Activated CD4-positive, alpha-beta T cell treated with anti-CD3 and anti-CD28 coated beads, Interleukin-2, amount 10 ng/mL, durations not matched to agents 7 days and 5 days (primary cell): ENCODE measurements at regions not wholly inside any gene's neighbourhood (a gene's known extent, or its start where the extent isn't known, plus 50 kb on each side); places are given as distances from the start of the nearest gene placed in this dataset.
"Not testable (repeated sequence)": the region's sequence is repeated elsewhere in the genome, so short reads cannot be mapped to it uniquely, and the experiment has no call there.

ENCODE experiments used
- CTCF ChIA-PET: fragments of 350-600 bp; sonication (Branson Sonifier 250); formaldehyde crosslinking; loops from one replicate; lab custom pipeline; 2021; ENCODE audit warnings: antibody characterized with exemption; lab: Charles Lee
- POLR2A ChIA-PET: fragments of 350-600 bp; sonication (Branson Sonifier 250); formaldehyde crosslinking; loops from one replicate; lab custom pipeline; 2021; ENCODE audit warnings: antibody characterized with exemption; lab: Charles Lee
- DNase-seq: peaks from one replicate; pipeline ENCODE4 v3.0.0-alpha.2; 2020
- H3K27ac Mint-ChIP-seq: one replicate; pipeline ENCODE4 v1.8.0; 2021; ENCODE audit warnings: mild to moderate bottlenecking, moderate library complexity, mixed read lengths
- H3K27me3 Mint-ChIP-seq: one replicate; pipeline ENCODE4 v1.8.0; 2021; ENCODE audit warnings: mixed read lengths
- H3K36me3 Mint-ChIP-seq: one replicate; pipeline ENCODE4 v1.8.0; 2021; ENCODE audit warnings: low read depth, mixed read lengths
- H3K4me1 Mint-ChIP-seq: one replicate; pipeline ENCODE4 v1.8.0; 2021; ENCODE audit warnings: mixed read lengths
- H3K4me3 Mint-ChIP-seq: one replicate; pipeline ENCODE4 v1.8.0; 2021; ENCODE audit warnings: mild to moderate bottlenecking, moderate library complexity, mixed read lengths
- H3K9me3 Mint-ChIP-seq: one replicate; pipeline ENCODE4 v1.8.0; 2021; ENCODE audit warnings: mixed read lengths

GRCh38 chr13:64121023-64121709 lies 2705.5 kb upstream of the PCDH20 start:
- H3K4me3 Mint-ChIP-seq, CTCF ChIA-PET, DNase-seq, H3K36me3 Mint-ChIP-seq, H3K27ac Mint-ChIP-seq, H3K27me3 Mint-ChIP-seq, H3K4me1 Mint-ChIP-seq: not testable (repeated sequence)
- POLR2A ChIA-PET: interaction anchor here (0.6 kb wide), 1 partner anchor 51 kb away, joined by 3 read pairs; no protein-coding TSS in a partner anchor
- H3K9me3 Mint-ChIP-seq: peaks cover 12% of the 10 kb centered on the region

GRCh38 chr13:64099994-64100393 lies 2684.3 kb upstream of the PCDH20 start:
- H3K9me3 Mint-ChIP-seq: peaks cover 4% of the 10 kb centered on the region
- H3K36me3 Mint-ChIP-seq: no peaks in the 10 kb centered on the region
- H3K27ac Mint-ChIP-seq: no peak overlapping the region
- ChIA-PET CTCF (no interaction called here), POLR2A (no interaction called here)
- DNase-seq: no peak
- no peaks in the 10 kb centered on the region for H3K27me3 Mint-ChIP-seq
- no peak overlapping the region for H3K4me3 Mint-ChIP-seq
- no peaks in the 10 kb centered on the region for H3K4me1 Mint-ChIP-seq

- ChIA-PET POLR2A (no interaction called here), CTCF (no interaction called here)
- H3K27me3 Mint-ChIP-seq: no peaks in the 10 kb centered on the region
- peaks cover 4% of the 10 kb centered on the region for H3K9me3 Mint-ChIP-seq
- no peaks in the 10 kb centered on the region for H3K36me3 Mint-ChIP-seq
- H3K4me1 Mint-ChIP-seq: no peaks in the 10 kb centered on the region
- DNase-seq: no peak
- no peak overlapping the region for H3K4me3 Mint-ChIP-seq
- no peak overlapping the region for H3K27ac Mint-ChIP-seq
Observed at GRCh38 chr13:64090311-64090710, 2674.7 kb upstream of the PCDH20 start.

- no peaks in the 10 kb centered on the region for H3K4me1 Mint-ChIP-seq
- H3K36me3 Mint-ChIP-seq: no peaks in the 10 kb centered on the region
- peaks cover 5% of the 10 kb centered on the region for H3K9me3 Mint-ChIP-seq
- H3K27ac Mint-ChIP-seq: no peak overlapping the region
- ChIA-PET CTCF (no interaction called here), POLR2A (no interaction called here)
- DNase-seq: no peak
- H3K4me3 Mint-ChIP-seq: no peak overlapping the region
- H3K27me3 Mint-ChIP-seq: no peaks in the 10 kb centered on the region
Observed at GRCh38 chr13:64088491-64088890, 2672.8 kb upstream of the PCDH20 start.

- H3K36me3 Mint-ChIP-seq: no peaks in the 10 kb centered on the region
- H3K27me3 Mint-ChIP-seq: no peaks in the 10 kb centered on the region
- CTCF ChIA-PET: no interaction called here
- no peak overlapping the region for H3K27ac Mint-ChIP-seq
- H3K4me3 Mint-ChIP-seq: no peak overlapping the region
- no peak for DNase-seq
- POLR2A ChIA-PET: no interaction called here
- H3K4me1 Mint-ChIP-seq: no peaks in the 10 kb centered on the region
- H3K9me3 Mint-ChIP-seq: peaks cover 5% of the 10 kb centered on the region
Observed at GRCh38 chr13:64087624-64088023, 2672.0 kb upstream of the PCDH20 start.

GRCh38 chr13:64083811-64084210 lies 2668.2 kb upstream of the PCDH20 start:
- Mint-ChIP-seq H3K9me3 (peaks cover 10% of the 10 kb centered on the region), H3K36me3 (no peaks in the 10 kb centered on the region), H3K4me3 (no peak overlapping the region), H3K27me3 (no peaks in the 10 kb centered on the region), H3K4me1 (no peaks in the 10 kb centered on the region), H3K27ac (no peak overlapping the region)
- POLR2A ChIA-PET: no interaction called here
- CTCF ChIA-PET: no interaction called here
- DNase-seq: no peak

- Mint-ChIP-seq H3K36me3 (no peaks in the 10 kb centered on the region), H3K4me3 (no peak overlapping the region), H3K27ac (no peak overlapping the region), H3K4me1 (no peaks in the 10 kb centered on the region), H3K27me3 (no peaks in the 10 kb centered on the region), H3K9me3 (peaks cover 10% of the 10 kb centered on the region)
- POLR2A ChIA-PET: no interaction called here
- CTCF ChIA-PET: no interaction called here
- no peak for DNase-seq
Observed at GRCh38 chr13:64083396-64083795, 2667.7 kb upstream of the PCDH20 start.

GRCh38 chr13:64078480-64078936 lies 2662.9 kb upstream of the PCDH20 start:
- no peak overlapping the region for H3K27ac Mint-ChIP-seq
- no peaks in the 10 kb centered on the region for H3K36me3 Mint-ChIP-seq
- H3K4me1 Mint-ChIP-seq: no peaks in the 10 kb centered on the region
- peaks cover 5% of the 10 kb centered on the region for H3K9me3 Mint-ChIP-seq
- CTCF ChIA-PET: no interaction called here
- no peak for DNase-seq
- H3K4me3 Mint-ChIP-seq: no peak overlapping the region
- POLR2A ChIA-PET: no interaction called here
- H3K27me3 Mint-ChIP-seq: no peaks in the 10 kb centered on the region

GRCh38 chr13:64078025-64078424 lies 2662.4 kb upstream of the PCDH20 start:
- peaks cover 5% of the 10 kb centered on the region for H3K9me3 Mint-ChIP-seq

GRCh38 chr13:64077132-64077835 lies 2661.6 kb upstream of the PCDH20 start:
- DNase-seq: not testable (repeated sequence)

More at GRCh38 chr13:64078025-64078424, 2662.4 kb upstream of the PCDH20 start:
- H3K27me3 Mint-ChIP-seq: no peaks in the 10 kb centered on the region
- no peak overlapping the region for H3K4me3 Mint-ChIP-seq
- H3K4me1 Mint-ChIP-seq: no peaks in the 10 kb centered on the region
- ChIA-PET CTCF (no interaction called here), POLR2A (no interaction called here)
- no peak for DNase-seq
- no peaks in the 10 kb centered on the region for H3K36me3 Mint-ChIP-seq
- H3K27ac Mint-ChIP-seq: no peak overlapping the region

GRCh38 chr13:64075543-64076271 lies 2660.1 kb upstream of the PCDH20 start:
- POLR2A ChIA-PET: no interaction called here
- DNase-seq: no peak
- H3K27me3 Mint-ChIP-seq: no peaks in the 10 kb centered on the region
- H3K27ac Mint-ChIP-seq: no peak overlapping the region
- H3K9me3 Mint-ChIP-seq: no peaks in the 10 kb centered on the region
- no peaks in the 10 kb centered on the region for H3K4me1 Mint-ChIP-seq
- CTCF ChIA-PET: no interaction called here
- H3K4me3 Mint-ChIP-seq: no peak overlapping the region
- H3K36me3 Mint-ChIP-seq: no peaks in the 10 kb centered on the region

More at GRCh38 chr13:64077132-64077835, 2661.6 kb upstream of the PCDH20 start:
- CTCF ChIA-PET, H3K27me3 Mint-ChIP-seq, H3K36me3 Mint-ChIP-seq, POLR2A ChIA-PET, H3K4me1 Mint-ChIP-seq, H3K27ac Mint-ChIP-seq, H3K9me3 Mint-ChIP-seq, H3K4me3 Mint-ChIP-seq: not testable (repeated sequence)

GRCh38 chr13:64074971-64075474 lies 2659.4 kb upstream of the PCDH20 start:
- Mint-ChIP-seq H3K36me3 (no peaks in the 10 kb centered on the region), H3K27me3 (no peaks in the 10 kb centered on the region), H3K9me3 (no peaks in the 10 kb centered on the region), H3K27ac (no peak overlapping the region), H3K4me1 (no peaks in the 10 kb centered on the region), H3K4me3 (no peak overlapping the region)
- no peak for DNase-seq
- POLR2A ChIA-PET: no interaction called here
- CTCF ChIA-PET: no interaction called here

- H3K4me1 Mint-ChIP-seq: no peaks in the 10 kb centered on the region
- no peak for DNase-seq
- POLR2A ChIA-PET: no interaction called here
- H3K27ac Mint-ChIP-seq: no peak overlapping the region
- H3K36me3 Mint-ChIP-seq: no peaks in the 10 kb centered on the region
- no peaks in the 10 kb centered on the region for H3K27me3 Mint-ChIP-seq
- no peak overlapping the region for H3K4me3 Mint-ChIP-seq
- CTCF ChIA-PET: no interaction called here
- H3K9me3 Mint-ChIP-seq: no peaks in the 10 kb centered on the region
Observed at GRCh38 chr13:64073203-64073602, 2657.6 kb upstream of the PCDH20 start.
